Activated naive CD4-positive, alpha-beta T cell treated with anti-CD3 and anti-CD28 coated beads, Interleukin-2, amount 10 ng/mL, durations not matched to agents 7 days and 5 days (primary cell): ENCODE measurements at regions not wholly inside any gene's neighbourhood (a gene's known extent, or its start where the extent isn't known, plus 50 kb on each side); places are given as distances from the start of the nearest gene placed in this dataset.

Experiments used
- CTCF ChIA-PET: fragments of 350-600 bp; sonication (Branson Sonifier 250); formaldehyde crosslinking; loops from one replicate; lab custom pipeline; 2021; ENCODE audit warnings: antibody characterized with exemption; lab: Charles Lee
- DNase-seq: peaks from one replicate; pipeline ENCODE4 v3.0.0-alpha.2; 2020
- H3K27ac Mint-ChIP-seq: one replicate; pipeline ENCODE4 v1.8.0; 2021; ENCODE audit warnings: mild to moderate bottlenecking, moderate library complexity, mixed read lengths
- H3K27me3 Mint-ChIP-seq: one replicate; pipeline ENCODE4 v1.8.0; 2021; ENCODE audit warnings: mild to moderate bottlenecking, mixed read lengths
- H3K36me3 Mint-ChIP-seq: one replicate; pipeline ENCODE4 v1.8.0; 2021; ENCODE audit warnings: mixed read lengths
- H3K4me1 Mint-ChIP-seq: one replicate; pipeline ENCODE4 v1.8.0; 2021; ENCODE audit warnings: mixed read lengths
- H3K4me3 Mint-ChIP-seq: one replicate; pipeline ENCODE4 v1.8.0; 2021; ENCODE audit warnings: mild to moderate bottlenecking, moderate library complexity, mixed read lengths
- H3K9me3 Mint-ChIP-seq: one replicate; pipeline ENCODE4 v1.8.0; 2021; ENCODE audit warnings: mixed read lengths

- DNase-seq = no peak
- Mint-ChIP-seq H3K4me3 (no peak overlapping the region), H3K27ac (no peak overlapping the region), H3K27me3 (no peaks in the 10 kb centered on the region), H3K4me1 (no peaks in the 10 kb centered on the region), H3K36me3 (no peaks in the 10 kb centered on the region), H3K9me3 (no peaks in the 10 kb centered on the region)
- CTCF ChIA-PET = no interaction called here
Observed at GRCh38 chr21:18608226-18608625, 204.6 kb upstream of the TMPRSS15 start.

GRCh38 chr21:18614303-18614702, 210.7 kb upstream of the TMPRSS15 start:
- Mint-ChIP-seq H3K4me1 (no peaks in the 10 kb centered on the region), H3K27me3 (no peaks in the 10 kb centered on the region), H3K9me3 (no peaks in the 10 kb centered on the region), H3K36me3 (no peaks in the 10 kb centered on the region), H3K27ac (no peak overlapping the region), H3K4me3 (no peak overlapping the region)
- CTCF ChIA-PET = no interaction called here
- no peak for DNase-seq

DNA sequence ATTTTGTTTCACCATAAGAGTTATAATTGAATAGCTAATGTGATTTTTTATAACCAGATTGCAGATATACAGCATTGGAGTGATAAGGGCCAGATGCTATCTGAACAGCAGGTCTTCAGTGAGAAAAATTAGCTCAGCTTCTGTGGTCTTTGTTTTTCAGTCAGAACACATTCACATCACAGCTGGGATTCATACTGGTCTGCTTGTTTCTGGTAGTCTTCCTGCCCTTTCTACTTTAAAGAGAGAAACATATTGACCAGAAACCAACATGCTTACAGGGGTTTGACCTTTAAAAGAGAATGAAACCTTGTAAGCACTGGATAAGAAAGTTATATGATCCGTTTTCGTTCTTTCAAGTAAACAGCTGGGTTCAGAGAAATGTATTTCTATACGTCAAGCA, 213.7 kb upstream of the TMPRSS15 start:
- H3K27me3 Mint-ChIP-seq = no peaks in the 10 kb centered on the region
- no peak overlapping the region for H3K27ac Mint-ChIP-seq
- H3K9me3 Mint-ChIP-seq = no peaks in the 10 kb centered on the region
- CTCF ChIA-PET = no interaction called here
- no peaks in the 10 kb centered on the region for H3K4me1 Mint-ChIP-seq
- H3K4me3 Mint-ChIP-seq = no peak overlapping the region
- DNase-seq = no peak
- no peaks in the 10 kb centered on the region for H3K36me3 Mint-ChIP-seq

GRCh38 chr21:18620436-18620835, 216.9 kb upstream of the TMPRSS15 start:
- no peak overlapping the region for H3K27ac Mint-ChIP-seq
- DNase-seq = no peak
- CTCF ChIA-PET = no interaction called here
- H3K9me3 Mint-ChIP-seq = peaks cover 2% of the 10 kb centered on the region
- no peaks in the 10 kb centered on the region for H3K27me3 Mint-ChIP-seq
- H3K4me3 Mint-ChIP-seq = no peak overlapping the region
- no peaks in the 10 kb centered on the region for H3K36me3 Mint-ChIP-seq
- no peaks in the 10 kb centered on the region for H3K4me1 Mint-ChIP-seq

GRCh38 chr21:18622383-18622782, 218.8 kb upstream of the TMPRSS15 start:
- DNase-seq = no peak
- Mint-ChIP-seq H3K9me3 (peaks cover 2% of the 10 kb centered on the region), H3K27me3 (no peaks in the 10 kb centered on the region), H3K4me3 (no peak overlapping the region), H3K27ac (no peak overlapping the region), H3K36me3 (no peaks in the 10 kb centered on the region), H3K4me1 (no peaks in the 10 kb centered on the region)
- CTCF ChIA-PET = no interaction called here

- no peaks in the 10 kb centered on the region for H3K4me1 Mint-ChIP-seq
- no peak overlapping the region for H3K4me3 Mint-ChIP-seq
- DNase-seq = no peak
- H3K36me3 Mint-ChIP-seq = no peaks in the 10 kb centered on the region
- no peaks in the 10 kb centered on the region for H3K9me3 Mint-ChIP-seq
- no peaks in the 10 kb centered on the region for H3K27me3 Mint-ChIP-seq
- no peak overlapping the region for H3K27ac Mint-ChIP-seq
- CTCF ChIA-PET = no interaction called here
Observed at GRCh38 chr21:18630446-18630845, 226.9 kb upstream of the TMPRSS15 start.

DNA sequence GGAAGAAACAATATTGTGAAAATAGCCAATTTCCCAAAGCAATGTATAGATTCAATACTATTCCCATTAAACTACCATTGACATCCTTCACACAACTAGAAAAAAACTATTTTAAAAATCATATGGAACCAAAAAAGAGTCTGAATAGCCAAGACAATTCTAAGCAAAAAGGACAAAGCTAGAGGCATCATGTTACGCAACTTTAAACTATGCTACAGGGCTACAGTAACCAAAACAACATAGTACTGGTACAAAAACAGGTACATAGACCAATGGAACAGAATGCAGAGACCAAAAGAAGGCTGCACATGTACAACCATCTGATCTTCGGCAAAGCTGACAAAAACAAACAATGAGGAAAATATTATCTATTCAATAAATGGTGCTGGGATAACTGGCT, 233.3 kb upstream of the TMPRSS15 start:
- H3K36me3 Mint-ChIP-seq = no peaks in the 10 kb centered on the region
- H3K4me1 Mint-ChIP-seq = no peaks in the 10 kb centered on the region
- H3K4me3 Mint-ChIP-seq = no peak overlapping the region
- CTCF ChIA-PET = no interaction called here
- H3K9me3 Mint-ChIP-seq = peaks cover 4% of the 10 kb centered on the region
- DNase-seq = no peak
- no peak overlapping the region for H3K27ac Mint-ChIP-seq
- no peaks in the 10 kb centered on the region for H3K27me3 Mint-ChIP-seq

DNA sequence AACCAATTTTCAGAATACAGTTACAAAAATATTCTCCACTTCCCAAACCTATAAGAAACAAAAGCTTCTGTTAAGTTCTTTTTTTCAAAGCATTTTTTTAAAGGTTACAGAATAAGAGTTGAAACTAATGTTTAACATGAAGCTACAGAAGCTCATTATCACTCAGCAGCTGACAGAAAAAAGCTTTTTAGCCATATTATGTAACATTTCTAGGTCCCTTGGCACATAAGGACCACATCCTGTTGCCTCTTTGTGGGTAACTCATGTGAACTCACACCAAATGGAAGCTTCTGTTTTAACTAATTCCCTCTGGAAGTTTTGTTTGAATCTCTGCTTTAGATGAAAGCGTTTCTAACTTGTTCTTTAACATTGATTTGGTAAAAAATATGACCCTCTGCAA, 242.5 kb upstream of the TMPRSS15 start:
- no peaks in the 10 kb centered on the region for H3K36me3 Mint-ChIP-seq
- CTCF ChIA-PET = no interaction called here
- no peak overlapping the region for H3K27ac Mint-ChIP-seq
- no peak for DNase-seq
- H3K4me3 Mint-ChIP-seq = no peak overlapping the region
- H3K4me1 Mint-ChIP-seq = no peaks in the 10 kb centered on the region
- H3K9me3 Mint-ChIP-seq = peaks cover 9% of the 10 kb centered on the region
- no peaks in the 10 kb centered on the region for H3K27me3 Mint-ChIP-seq

DNA sequence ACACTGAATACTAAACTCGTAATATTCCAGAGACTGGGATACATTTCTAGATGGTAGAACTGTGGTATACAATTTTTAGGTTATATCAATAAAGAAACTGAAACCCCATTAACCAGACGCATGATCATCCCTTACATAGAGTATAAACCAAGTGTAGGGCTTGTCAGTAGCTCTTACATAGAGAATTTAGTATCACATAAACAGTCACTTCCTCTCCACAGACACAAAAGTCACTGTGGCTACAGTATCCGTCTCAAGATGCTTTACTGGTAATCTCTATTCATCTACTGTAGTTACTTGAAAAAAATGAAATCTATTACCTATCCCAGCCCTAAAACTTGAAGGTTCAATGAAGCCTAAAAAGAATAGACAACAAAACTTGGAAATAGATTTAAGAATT, 252.3 kb upstream of the TMPRSS15 start:
- DNase-seq = no peak
- Mint-ChIP-seq H3K4me1 (no peaks in the 10 kb centered on the region), H3K4me3 (no peak overlapping the region), H3K36me3 (no peaks in the 10 kb centered on the region), H3K9me3 (peaks cover 14% of the 10 kb centered on the region), H3K27me3 (no peaks in the 10 kb centered on the region), H3K27ac (no peak overlapping the region)
- CTCF ChIA-PET = no interaction called here

- peaks cover 18% of the 10 kb centered on the region for H3K9me3 Mint-ChIP-seq
- no peak overlapping the region for H3K27ac Mint-ChIP-seq
- H3K4me3 Mint-ChIP-seq = no peak overlapping the region
- no peaks in the 10 kb centered on the region for H3K36me3 Mint-ChIP-seq
- no peaks in the 10 kb centered on the region for H3K4me1 Mint-ChIP-seq
- H3K27me3 Mint-ChIP-seq = no peaks in the 10 kb centered on the region
- CTCF ChIA-PET = no interaction called here
- DNase-seq = no peak
Observed at GRCh38 chr21:18661842-18662241, 258.3 kb upstream of the TMPRSS15 start.

DNA sequence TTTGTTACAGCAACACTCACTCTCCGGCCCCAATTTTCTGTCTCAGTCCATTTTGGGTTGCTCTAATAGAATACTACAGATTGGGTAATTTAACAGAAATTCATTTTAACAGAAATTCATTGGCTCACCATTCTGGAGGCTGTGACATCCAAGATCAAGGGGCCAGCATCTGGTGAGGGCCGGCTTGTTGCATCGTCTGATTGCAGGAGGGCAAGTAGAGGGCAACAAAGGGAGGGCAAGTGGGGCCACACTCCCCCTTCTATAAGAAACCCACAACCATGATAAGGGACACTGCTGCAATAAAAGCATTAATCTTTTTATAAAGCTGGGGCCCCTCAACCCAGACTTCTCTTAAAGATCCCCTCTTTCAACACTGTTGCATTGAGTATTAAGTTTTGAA, 260.1 kb upstream of the TMPRSS15 start:
- Mint-ChIP-seq H3K36me3 (no peaks in the 10 kb centered on the region), H3K4me1 (no peaks in the 10 kb centered on the region), H3K4me3 (no peak overlapping the region), H3K27me3 (no peaks in the 10 kb centered on the region), H3K9me3 (peaks cover 27% of the 10 kb centered on the region), H3K27ac (no peak overlapping the region)
- CTCF ChIA-PET = no interaction called here
- no peak for DNase-seq

GRCh38 chr21:18666725-18667124, 263.1 kb upstream of the TMPRSS15 start:
- peaks cover 45% of the 10 kb centered on the region for H3K9me3 Mint-ChIP-seq
- H3K27me3 Mint-ChIP-seq = no peaks in the 10 kb centered on the region
- no peaks in the 10 kb centered on the region for H3K36me3 Mint-ChIP-seq
- H3K4me3 Mint-ChIP-seq = no peak overlapping the region
- no peak overlapping the region for H3K27ac Mint-ChIP-seq
- DNase-seq = no peak
- CTCF ChIA-PET = no interaction called here
- no peaks in the 10 kb centered on the region for H3K4me1 Mint-ChIP-seq

GRCh38 chr21:18673789-18674188, 270.2 kb upstream of the TMPRSS15 start:
- Mint-ChIP-seq H3K4me3 (no peak overlapping the region), H3K9me3 (peaks cover 25% of the 10 kb centered on the region)

GRCh38 chr21:18677632-18678031, 274.0 kb upstream of the TMPRSS15 start:
- DNase-seq = no peak
- no peaks in the 10 kb centered on the region for H3K36me3 Mint-ChIP-seq
- H3K27me3 Mint-ChIP-seq = no peaks in the 10 kb centered on the region
- peaks cover 5% of the 10 kb centered on the region for H3K9me3 Mint-ChIP-seq
- H3K4me1 Mint-ChIP-seq = no peaks in the 10 kb centered on the region
- CTCF ChIA-PET = no interaction called here
- H3K27ac Mint-ChIP-seq = no peak overlapping the region
- no peak overlapping the region for H3K4me3 Mint-ChIP-seq

More at GRCh38 chr21:18673789-18674188, 270.2 kb upstream of the TMPRSS15 start:
- H3K27ac Mint-ChIP-seq = no peak overlapping the region
- CTCF ChIA-PET = no interaction called here
- no peak for DNase-seq
- H3K27me3 Mint-ChIP-seq = no peaks in the 10 kb centered on the region
- H3K36me3 Mint-ChIP-seq = no peaks in the 10 kb centered on the region
- H3K4me1 Mint-ChIP-seq = no peaks in the 10 kb centered on the region

- no peak for DNase-seq
- no peaks in the 10 kb centered on the region for H3K27me3 Mint-ChIP-seq
- peaks cover 17% of the 10 kb centered on the region for H3K9me3 Mint-ChIP-seq
- CTCF ChIA-PET = no interaction called here
- H3K4me3 Mint-ChIP-seq = no peak overlapping the region
- no peak overlapping the region for H3K27ac Mint-ChIP-seq
- H3K4me1 Mint-ChIP-seq = no peaks in the 10 kb centered on the region
- H3K36me3 Mint-ChIP-seq = no peaks in the 10 kb centered on the region
Observed at GRCh38 chr21:18705971-18706370, 302.4 kb upstream of the TMPRSS15 start.

GRCh38 chr21:18711662-18712061, 308.1 kb upstream of the TMPRSS15 start:
- Mint-ChIP-seq H3K27me3 (no peaks in the 10 kb centered on the region), H3K9me3 (peaks cover 12% of the 10 kb centered on the region), H3K4me3 (no peak overlapping the region), H3K4me1 (no peaks in the 10 kb centered on the region), H3K27ac (no peak overlapping the region), H3K36me3 (no peaks in the 10 kb centered on the region)
- DNase-seq = no peak
- CTCF ChIA-PET = no interaction called here
